ENCODE measurements at regions not wholly inside any gene's neighbourhood (a gene's known extent, or its start where the extent isn't known, plus 50 kb on each side); places are given as distances from the start of the nearest gene placed in this dataset.
A peak's percentile ranks its signal among the peaks of the same experiment; 100 is the strongest.
"Not testable (repeated sequence)": the region's sequence is repeated elsewhere in the genome, so short reads cannot be mapped to it uniquely, and the experiment has no call there.

GRCh38 chr12:80045594-80045993, 53.7 kb upstream of the OTOGL start:
- DNase-seq (ENCODE audit: insufficient read length, low spot score) (no peak), FAIRE-seq (no peak)

DNA sequence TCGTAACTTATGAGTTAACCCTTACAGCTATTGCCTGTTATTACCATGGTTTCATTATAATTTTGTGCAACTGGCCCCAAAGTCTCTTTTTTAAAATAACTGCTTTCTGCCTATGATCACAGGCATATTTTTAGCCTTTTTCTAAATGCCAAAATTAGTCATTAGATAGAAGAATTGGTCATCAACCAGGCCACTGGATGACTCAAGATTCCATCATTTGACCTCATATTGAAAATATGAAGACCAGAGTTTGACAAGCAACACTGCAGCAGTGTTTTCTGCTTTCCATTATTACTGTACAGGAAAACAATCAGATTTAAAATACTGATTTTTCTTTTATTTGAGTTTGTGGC, 54.7 kb upstream of the OTOGL start:
- no peak for FAIRE-seq
- peak; percentile 40 for DNase-seq (ENCODE audit: insufficient read length, low spot score)

- DNase-seq (ENCODE audit: insufficient read length, low spot score) (no peak), FAIRE-seq (no peak)
These were observed 57.6 kb upstream of the OTOGL start for GRCh38 chr12:80041692-80042091.

DNA sequence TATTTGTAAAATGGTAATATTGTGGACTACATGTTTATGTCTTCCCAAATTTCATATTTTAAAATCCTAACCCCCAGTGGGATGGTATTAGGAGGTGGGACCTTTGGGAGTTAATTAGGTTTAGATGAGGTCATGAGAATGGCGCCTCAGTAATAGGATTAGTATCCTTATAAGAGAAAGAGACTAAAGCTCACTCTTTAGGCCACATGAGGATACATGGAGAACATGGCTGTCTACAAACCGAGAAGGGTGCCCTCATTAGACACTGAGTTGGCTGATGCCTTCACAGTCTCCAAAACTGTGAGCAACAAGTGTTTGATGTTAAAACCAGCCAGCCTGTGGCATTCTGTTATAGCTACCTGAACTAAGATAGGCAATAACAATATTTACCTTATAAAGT, 58.3 kb upstream of the OTOGL start:
- no peak for FAIRE-seq
- DNase-seq (ENCODE audit: insufficient read length, low spot score), result no peak

DNA sequence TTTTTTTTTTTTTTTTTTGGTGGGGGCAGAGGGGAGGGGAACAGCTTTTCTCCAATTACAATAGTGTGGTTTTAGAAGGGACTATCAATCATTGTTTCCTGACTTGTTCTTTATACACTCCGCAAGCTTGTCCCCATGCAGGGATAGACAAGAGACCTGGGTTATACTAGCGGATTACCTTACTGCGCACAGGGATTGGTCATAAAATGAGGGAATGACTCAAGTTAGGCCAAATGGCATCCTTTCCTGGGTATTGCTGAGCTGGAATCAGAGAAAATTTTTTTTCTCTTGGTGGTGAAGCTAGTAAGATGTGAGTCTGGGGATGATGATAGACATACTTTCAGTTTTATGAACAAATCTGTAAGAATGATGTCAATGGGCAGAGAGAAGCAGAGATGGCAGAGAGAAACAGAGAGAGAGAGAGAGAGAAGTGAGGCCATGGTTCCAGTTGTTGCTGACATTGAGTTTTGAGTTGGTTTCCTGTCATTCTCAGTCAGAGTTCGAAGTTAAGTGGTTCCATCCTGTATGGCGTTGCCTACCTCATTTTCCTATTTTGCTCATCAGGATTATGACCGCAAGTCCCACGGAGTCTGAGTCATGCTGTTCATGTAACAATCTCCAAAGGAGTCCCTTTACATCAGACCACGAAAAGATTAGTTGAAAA, 59.1 kb upstream of the OTOGL start:
- FAIRE-seq (no peak), DNase-seq (ENCODE audit: insufficient read length, low spot score) (no peak)

DNA sequence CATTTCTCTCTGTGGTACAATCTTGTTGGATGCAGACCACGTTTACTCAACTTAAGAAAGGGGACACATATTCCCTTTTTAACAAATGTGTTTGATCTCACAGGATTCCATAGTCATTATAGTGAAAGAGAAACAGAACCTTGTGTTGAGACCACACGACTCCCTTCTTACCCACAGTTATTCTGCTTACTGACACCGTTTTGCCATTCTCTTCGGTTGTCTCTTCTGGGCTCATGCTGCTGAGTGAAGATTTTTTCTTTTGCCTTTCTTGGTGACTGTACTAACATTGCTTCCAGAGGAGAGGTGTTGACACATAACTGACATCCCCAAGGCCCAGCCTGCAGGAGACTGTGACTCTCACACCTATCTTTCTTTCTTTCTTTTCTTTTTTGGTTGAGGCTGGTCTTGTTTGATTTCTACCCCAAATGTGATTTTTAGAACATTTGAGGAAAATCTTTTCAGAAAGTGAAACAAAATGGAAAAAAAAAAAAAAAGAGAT, 61.2 kb upstream of the OTOGL start:
- FAIRE-seq, result no peak
- no peak for DNase-seq (ENCODE audit: insufficient read length, low spot score)

DNA sequence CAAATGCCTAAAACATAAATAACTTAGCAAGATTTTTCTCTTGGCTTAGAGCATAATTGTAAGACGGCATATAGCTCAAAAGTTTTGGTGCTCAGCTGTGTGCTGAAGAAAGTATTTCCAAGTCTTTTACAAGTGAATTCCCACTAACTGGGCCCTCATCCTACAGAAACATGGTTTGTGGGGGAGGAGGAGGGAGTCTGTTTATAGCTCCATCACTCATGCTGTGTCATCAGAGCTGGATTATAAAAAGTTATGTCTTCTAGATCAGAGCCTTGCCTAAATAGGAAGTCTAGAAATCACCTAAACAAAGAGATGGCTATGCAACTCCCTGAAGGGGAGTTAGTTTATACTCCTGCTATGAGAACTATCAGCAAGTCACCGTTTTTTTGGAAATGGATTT, 65.9 kb upstream of the OTOGL start:
- DNase-seq (ENCODE audit: insufficient read length, low spot score), result peak; percentile 39
- no peak for FAIRE-seq

GRCh38 chr12:80032946-80033345, 66.4 kb upstream of the OTOGL start:
- DNase-seq (ENCODE audit: insufficient read length, low spot score), result no peak
- no peak for FAIRE-seq

DNA sequence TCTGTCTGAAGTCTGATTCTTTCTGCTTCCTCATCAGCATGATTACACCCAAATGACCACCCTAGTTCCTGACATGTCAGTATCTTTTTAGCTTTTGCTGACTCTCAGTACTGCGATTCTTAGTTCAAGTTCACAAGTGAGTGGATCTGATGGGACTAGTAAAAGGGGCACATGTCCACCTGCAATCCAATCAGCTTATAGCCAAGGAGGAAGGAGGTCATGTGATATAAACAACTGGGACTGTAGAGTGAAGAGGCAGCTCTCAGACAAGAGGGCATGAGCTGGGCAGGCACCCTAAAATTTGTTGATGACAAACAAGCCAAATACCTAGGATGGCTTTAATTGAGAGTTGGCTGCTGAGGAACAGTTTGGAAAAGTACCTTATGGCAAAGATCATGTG, 68.1 kb upstream of the OTOGL start:
- no peak for DNase-seq (ENCODE audit: insufficient read length, low spot score)
- FAIRE-seq, result peak; percentile 57

- FAIRE-seq, result no peak
- no peak for DNase-seq (ENCODE audit: insufficient read length, low spot score)
These were observed 73.7 kb upstream of the OTOGL start for GRCh38 chr12:80025638-80026037.

DNA sequence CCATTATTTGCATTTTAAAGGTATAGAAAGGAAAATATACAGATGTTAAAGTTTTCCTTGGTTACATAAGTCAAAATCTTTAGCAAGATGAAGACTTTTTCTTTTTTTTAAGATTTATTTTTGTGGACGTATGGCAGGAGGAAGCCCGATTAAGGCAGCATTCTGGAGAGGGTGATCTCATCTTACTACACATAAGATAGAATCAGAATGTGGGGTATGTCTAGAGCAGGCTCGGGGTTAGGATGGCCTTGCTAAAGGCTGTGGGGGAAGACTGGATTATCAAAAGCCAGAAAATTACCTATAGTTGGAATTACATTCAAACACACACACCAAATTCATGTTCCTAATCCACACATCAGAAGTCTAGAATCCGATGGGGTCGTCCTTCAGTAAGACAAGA, 79.6 kb upstream of the OTOGL start:
- DNase-seq (ENCODE audit: insufficient read length, low spot score) (no peak), FAIRE-seq (no peak)

GRCh38 chr12:80018119-80018518, 81.2 kb upstream of the OTOGL start:
- DNase-seq (ENCODE audit: insufficient read length, low spot score), result no peak
- no peak for FAIRE-seq

DNA sequence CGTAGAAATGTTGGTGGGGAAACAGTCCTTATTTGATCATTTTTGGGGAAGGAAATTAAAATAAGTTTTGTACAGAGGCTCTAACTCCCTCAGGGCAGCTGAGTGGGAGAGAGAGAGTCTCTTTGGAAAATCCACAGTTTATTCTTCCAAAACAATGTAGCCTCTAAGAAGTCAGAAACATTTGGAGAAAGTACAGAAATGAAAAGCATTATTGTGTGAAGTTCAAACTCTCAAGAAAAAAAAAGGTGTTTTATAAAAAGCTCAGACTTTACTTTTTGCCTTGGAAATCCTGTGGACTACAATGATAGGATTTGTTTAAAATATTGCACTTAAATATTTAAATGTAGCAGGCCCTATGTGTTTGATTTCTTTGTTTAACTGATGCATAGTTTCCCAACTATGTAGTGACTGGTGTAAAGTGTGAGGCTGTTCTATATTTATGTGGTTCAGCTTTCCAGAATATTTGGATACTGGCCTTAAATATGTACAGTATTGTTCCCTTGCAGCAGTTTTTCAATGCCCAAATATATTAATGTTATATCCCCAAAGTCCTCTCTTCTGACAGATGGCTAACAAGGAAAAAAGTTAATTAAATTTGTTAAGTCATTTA, 82.0 kb upstream of the OTOGL start:
- FAIRE-seq (no peak), DNase-seq (ENCODE audit: insufficient read length, low spot score) (no peak)

DNA sequence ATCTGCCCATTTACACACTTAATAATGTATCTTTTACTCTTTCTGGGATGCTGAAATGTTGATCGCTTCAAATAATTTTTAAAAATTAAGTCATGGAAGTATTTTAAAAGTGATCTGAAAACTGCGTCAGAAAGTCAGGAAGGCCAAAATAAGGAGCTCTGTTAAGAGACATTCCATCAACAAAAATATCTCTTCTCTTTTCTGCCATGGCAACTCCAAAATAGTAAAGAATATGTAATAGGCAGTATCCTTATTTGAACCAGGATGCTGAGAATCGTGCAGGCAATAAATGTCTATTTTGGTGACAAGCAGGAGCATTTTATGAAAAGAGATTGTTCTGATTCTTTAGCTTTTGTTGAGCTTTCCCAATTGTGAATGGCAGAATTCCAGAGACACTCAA, 81.8 kb upstream of the PPP1R12A start:
- no peak for DNase-seq (ENCODE audit: insufficient read length, low spot score)
- no peak for FAIRE-seq

- DNase-seq (ENCODE audit: insufficient read length, low spot score) (no peak), FAIRE-seq (no peak)
These were observed 80.8 kb upstream of the PPP1R12A start for GRCh38 chr12:80015660-80016059.

DNA sequence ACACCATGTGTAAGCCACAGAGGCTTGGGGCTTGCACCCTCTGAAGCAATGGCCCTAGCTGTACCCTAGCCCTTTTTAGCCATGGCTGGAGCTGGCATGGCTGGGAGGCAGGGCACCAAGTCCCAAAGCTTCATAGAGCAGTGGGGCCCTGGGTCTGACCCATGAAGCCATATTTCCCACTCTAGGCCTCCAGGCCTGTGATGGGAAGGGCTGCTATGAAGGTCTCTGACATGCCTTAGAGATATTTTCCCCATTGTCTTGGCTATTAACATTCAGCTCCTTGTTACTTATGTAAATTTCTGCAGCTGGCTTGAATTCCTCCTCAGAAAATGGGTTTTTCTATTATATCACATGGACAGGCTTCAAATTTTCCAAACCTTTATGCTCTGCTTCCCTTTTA, 68.8 kb upstream of the PPP1R12A start:
- not testable (repeated sequence) for FAIRE-seq; DNase-seq (ENCODE audit: insufficient read length, low spot score)

DNA sequence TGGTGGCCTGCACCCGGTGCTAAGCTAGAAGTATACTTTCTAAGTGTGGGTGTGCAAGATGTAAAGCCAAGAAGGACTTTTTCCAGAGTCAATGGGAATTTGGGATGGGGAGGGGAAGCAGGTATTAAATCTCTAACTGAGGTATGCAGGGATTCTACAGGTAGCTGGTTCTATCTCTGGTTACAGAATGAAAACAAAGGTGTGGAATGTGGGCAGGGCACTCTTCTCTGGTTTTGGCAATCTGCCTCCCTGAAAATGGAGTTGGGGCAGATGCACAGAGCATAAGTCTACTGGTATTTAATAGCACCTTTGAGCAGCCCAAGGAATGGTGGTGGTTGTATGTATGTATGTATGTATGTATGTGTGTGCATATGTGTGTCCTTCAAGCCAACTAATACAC, 66.7 kb upstream of the PPP1R12A start:
- DNase-seq (ENCODE audit: insufficient read length, low spot score), result no peak
- FAIRE-seq, result no peak

- DNase-seq (ENCODE audit: insufficient read length, low spot score) (no peak), FAIRE-seq (no peak)
These were observed 65.9 kb upstream of the PPP1R12A start for GRCh38 chr12:80000831-80001230.

GRCh38 chr12:79998554-79998953, 63.7 kb upstream of the PPP1R12A start:
- no peak for DNase-seq (ENCODE audit: insufficient read length, low spot score)
- FAIRE-seq, result no peak

- FAIRE-seq, result no peak
- no peak for DNase-seq (ENCODE audit: insufficient read length, low spot score)
These were observed 62.3 kb upstream of the PPP1R12A start for GRCh38 chr12:79997096-79997791.

DNA sequence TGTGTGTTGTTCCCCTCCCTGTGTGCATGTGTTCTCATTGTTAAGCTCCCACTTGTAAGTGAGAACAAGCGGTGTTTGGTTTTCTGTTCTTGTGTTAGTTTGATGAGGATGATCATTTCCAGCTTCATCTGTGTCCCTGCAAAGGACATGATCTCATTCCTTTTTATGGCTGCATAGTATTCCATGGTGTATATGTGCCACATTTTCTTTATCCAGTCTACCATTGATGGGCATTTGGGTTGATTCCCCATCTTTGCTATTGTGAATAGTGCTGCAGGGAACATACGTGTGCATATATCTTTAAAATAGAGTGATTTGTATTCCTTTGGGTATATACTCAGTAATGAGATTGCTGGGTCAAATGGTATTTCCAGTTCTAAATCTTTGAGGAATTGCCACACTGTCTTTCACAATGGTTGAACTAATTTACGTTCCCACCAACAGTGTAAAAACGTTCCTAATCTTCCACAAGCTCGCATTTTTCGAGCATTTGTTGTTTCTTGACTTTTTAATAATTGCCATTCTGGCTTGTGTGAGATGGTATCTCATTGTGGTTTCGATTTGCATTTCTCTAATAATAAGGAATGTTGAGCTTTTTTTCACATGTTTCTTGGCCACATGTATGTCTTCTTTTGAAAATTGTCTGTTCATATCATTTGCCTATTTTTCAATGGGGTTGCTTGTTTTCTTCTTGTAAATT, 60.6 kb upstream of the PPP1R12A start:
- not testable (repeated sequence) for DNase-seq (ENCODE audit: insufficient read length, low spot score); FAIRE-seq
